Body of pancreas (tissue), 4 donors: ENCODE measurements at regions not wholly inside any gene's neighbourhood (a gene's known extent, or its start where the extent isn't known, plus 50 kb on each side); places are given as distances from the start of the nearest gene placed in this dataset.

Experiments
- POLR2A ChIP-seq, 3 donors: fragments of 450-650 bp; IDR thresholded peaks; one replicate each; pipeline ENCODE4 v1.6.1; 2016; ENCODE audit warnings: antibody characterized with exemption in 3 of 3, mild to moderate bottlenecking in 2 of 3
- TF ChIP-seq, protein P1 (sequence below), 7 experiments: fragments of 450-650 bp in 4 of 7; fragments of 200-600 bp in 3 of 7; sonication (generic) in 3 of 7; IDR thresholded peaks; one replicate each; pipeline ENCODE4 v1.5.1; 2016 to 2019; ENCODE audit warnings: antibody characterized with exemption in 7 of 7

DNA sequence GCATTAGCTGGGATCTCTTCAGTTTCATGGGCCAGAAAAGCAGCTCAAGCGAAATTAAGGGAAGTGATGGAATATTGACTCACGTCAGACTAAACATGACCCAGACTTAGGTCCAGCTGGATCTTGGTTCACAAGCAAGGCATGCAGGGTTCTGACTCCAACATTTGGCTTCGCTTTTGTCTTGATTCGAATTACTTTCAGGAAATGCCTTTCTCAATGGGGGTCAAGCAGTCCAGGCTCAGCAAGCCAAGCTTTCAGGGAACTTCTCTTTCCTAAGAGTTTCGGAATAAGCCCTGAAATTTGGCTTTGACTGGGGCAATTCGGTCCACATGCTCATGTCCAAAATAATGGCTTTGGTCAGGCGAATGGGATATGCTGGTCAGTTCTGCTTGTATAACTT, 678.7 kb upstream of the TMEM132C start:
- no peak for TF ChIP-seq POLR2A (IDR thresholded peaks at IDR 0.05)
- TF ChIP-seq, protein P1, sequence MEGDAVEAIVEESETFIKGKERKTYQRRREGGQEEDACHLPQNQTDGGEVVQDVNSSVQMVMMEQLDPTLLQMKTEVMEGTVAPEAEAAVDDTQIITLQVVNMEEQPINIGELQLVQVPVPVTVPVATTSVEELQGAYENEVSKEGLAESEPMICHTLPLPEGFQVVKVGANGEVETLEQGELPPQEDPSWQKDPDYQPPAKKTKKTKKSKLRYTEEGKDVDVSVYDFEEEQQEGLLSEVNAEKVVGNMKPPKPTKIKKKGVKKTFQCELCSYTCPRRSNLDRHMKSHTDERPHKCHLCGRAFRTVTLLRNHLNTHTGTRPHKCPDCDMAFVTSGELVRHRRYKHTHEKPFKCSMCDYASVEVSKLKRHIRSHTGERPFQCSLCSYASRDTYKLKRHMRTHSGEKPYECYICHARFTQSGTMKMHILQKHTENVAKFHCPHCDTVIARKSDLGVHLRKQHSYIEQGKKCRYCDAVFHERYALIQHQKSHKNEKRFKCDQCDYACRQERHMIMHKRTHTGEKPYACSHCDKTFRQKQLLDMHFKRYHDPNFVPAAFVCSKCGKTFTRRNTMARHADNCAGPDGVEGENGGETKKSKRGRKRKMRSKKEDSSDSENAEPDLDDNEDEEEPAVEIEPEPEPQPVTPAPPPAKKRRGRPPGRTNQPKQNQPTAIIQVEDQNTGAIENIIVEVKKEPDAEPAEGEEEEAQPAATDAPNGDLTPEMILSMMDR (IDR thresholded peaks at IDR 0.05): no peak
